ENCODE measurements at regions not wholly inside any gene's neighbourhood (a gene's known extent, or its start where the extent isn't known, plus 50 kb on each side); places are given as distances from the start of the nearest gene placed in this dataset.

DNA sequence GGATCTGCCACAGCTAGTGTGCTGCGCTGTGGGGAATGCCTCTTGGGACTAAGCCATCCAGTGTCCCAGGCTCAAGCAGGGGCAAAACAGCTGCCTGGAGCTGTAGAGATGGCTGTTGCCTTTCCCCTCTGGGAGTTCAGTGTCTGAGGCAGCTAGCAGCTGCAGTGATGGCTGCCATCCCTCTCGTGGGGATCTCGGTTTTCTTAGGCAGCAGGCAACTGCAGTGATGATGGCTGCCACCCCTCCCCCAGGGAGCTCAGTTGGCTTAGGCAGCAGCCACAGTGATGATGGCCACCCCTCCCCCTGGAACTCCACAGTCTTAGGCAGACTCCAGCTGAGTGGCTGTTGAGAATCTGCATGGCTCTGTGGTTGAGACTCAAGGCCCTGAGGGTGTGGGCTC is 1389.2 kb upstream of the NUDT12 start:
- TF ChIP-seq, protein P1, sequence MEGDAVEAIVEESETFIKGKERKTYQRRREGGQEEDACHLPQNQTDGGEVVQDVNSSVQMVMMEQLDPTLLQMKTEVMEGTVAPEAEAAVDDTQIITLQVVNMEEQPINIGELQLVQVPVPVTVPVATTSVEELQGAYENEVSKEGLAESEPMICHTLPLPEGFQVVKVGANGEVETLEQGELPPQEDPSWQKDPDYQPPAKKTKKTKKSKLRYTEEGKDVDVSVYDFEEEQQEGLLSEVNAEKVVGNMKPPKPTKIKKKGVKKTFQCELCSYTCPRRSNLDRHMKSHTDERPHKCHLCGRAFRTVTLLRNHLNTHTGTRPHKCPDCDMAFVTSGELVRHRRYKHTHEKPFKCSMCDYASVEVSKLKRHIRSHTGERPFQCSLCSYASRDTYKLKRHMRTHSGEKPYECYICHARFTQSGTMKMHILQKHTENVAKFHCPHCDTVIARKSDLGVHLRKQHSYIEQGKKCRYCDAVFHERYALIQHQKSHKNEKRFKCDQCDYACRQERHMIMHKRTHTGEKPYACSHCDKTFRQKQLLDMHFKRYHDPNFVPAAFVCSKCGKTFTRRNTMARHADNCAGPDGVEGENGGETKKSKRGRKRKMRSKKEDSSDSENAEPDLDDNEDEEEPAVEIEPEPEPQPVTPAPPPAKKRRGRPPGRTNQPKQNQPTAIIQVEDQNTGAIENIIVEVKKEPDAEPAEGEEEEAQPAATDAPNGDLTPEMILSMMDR (IDR thresholded peaks at IDR 0.05), result no peak
- TF ChIP-seq POLR2A (IDR thresholded peaks at IDR 0.05), result no peak

Measured in right lobe of liver (tissue), 4 donors.